H1 (cell line): ENCODE measurements at regions not wholly inside any gene's neighbourhood (a gene's known extent, or its start where the extent isn't known, plus 50 kb on each side); places are given as distances from the start of the nearest gene placed in this dataset.

ENCODE experiments used
- CTCF ChIA-PET: fragments of 300-600 bp; sonication (Branson Sonifier 250); formaldehyde crosslinking; loops from one replicate; lab custom pipeline; 2021; ENCODE audit not compliant: partially characterized antibody; lab: Charles Lee
- POLR2A ChIA-PET: fragments of 300-600 bp; sonication (Branson Sonifier 250); formaldehyde crosslinking; loops from one replicate; lab custom pipeline; 2021; ENCODE audit warnings: inconsistent platforms; ENCODE audit not compliant: partially characterized antibody; lab: Charles Lee
- DNase-seq, 2 experiments: peaks; one replicate each; pipeline versions ENCODE4 v3.0.0 to v3.0.0-alpha.2; 2010 to 2022; ENCODE audit warnings: low spot score in 2 of 2, low read depth in 1 of 2, mixed read lengths in 1 of 2
- FAIRE-seq: peaks from 2 replicates; lab custom pipeline; 2011; peaks lifted over from hg19 to GRCh38; lab: Jason Lieb, UNC
- H2AFZ ChIP-seq: 2 replicates; pipeline ENCODE4 v1.8.1; 2012; ENCODE audit warnings: low read length, inconsistent platforms
- H2AK5ac ChIP-seq: 2 replicates; pipeline ENCODE4 v1.6.1; 2013; ENCODE audit warnings: low read depth, low read length
- H2BK120ac ChIP-seq: replicated peaks from 2 replicates; pipeline ENCODE3; 2013; ENCODE audit warnings: low read depth, low read length, inconsistent platforms
- H2BK12ac ChIP-seq: 2 replicates; pipeline ENCODE4 v1.6.1; 2013; ENCODE audit warnings: low read depth, low read length
- H2BK15ac ChIP-seq: 2 replicates; pipeline ENCODE4 v1.6.1; 2013; ENCODE audit warnings: low read length
- H2BK20ac ChIP-seq: 2 replicates; pipeline ENCODE4 v1.6.1; 2013; ENCODE audit warnings: low read length
- H2BK5ac ChIP-seq: 2 replicates; pipeline ENCODE4 v1.6.1; 2013; ENCODE audit warnings: low read depth, low read length
- H3K14ac ChIP-seq: 2 replicates; pipeline ENCODE4 v1.6.1; 2013; ENCODE audit warnings: inconsistent platforms; ENCODE audit not compliant: insufficient read length
- H3K18ac ChIP-seq: 2 replicates; pipeline ENCODE4 v1.6.1; 2013; ENCODE audit warnings: low read length; ENCODE audit errors: extremely low read depth
- H3K23ac ChIP-seq: 2 replicates; pipeline ENCODE4 v1.6.1; 2013; ENCODE audit warnings: inconsistent platforms; ENCODE audit not compliant: insufficient read length
- H3K23me2 ChIP-seq: 2 replicates; pipeline ENCODE4 v1.6.1; 2013; ENCODE audit warnings: low read depth, low read length
- H3K27ac ChIP-seq: 2 replicates; pipeline ENCODE4 v1.6.1; 2011; ENCODE audit warnings: low read depth, low read length, inconsistent platforms
- H3K27me3 ChIP-seq, 4 experiments: replicated peaks in 1 of 4; 1 replicate in 1 of 4; 2 replicates in 3 of 4; pipeline versions ENCODE4 v1.6.1 to v1.8.1; 2011 to 2013; ENCODE audit warnings: low read length in 3 of 4, mild to moderate bottlenecking in 3 of 4, inconsistent platforms in 2 of 4, mixed read lengths in 2 of 4, moderate library complexity in 1 of 4; ENCODE audit not compliant: control insufficient read depth in 3 of 4, insufficient read depth in 3 of 4; ENCODE audit errors: extremely low read depth in 1 of 4
- H3K36me3 ChIP-seq, 4 experiments: 2 replicates each; pipeline versions ENCODE4 v1.6.1 to v1.8.1; 2011 to 2013; ENCODE audit warnings: mild to moderate bottlenecking in 4 of 4, low read length in 3 of 4, moderate library complexity in 2 of 4, control low read depth in 1 of 4, inconsistent platforms in 1 of 4; ENCODE audit not compliant: insufficient read depth in 4 of 4, control insufficient read depth in 2 of 4
- H3K4ac ChIP-seq: replicated peaks from 2 replicates; pipeline ENCODE3; 2013; ENCODE audit warnings: low read length, low read depth, mixed read lengths, inconsistent platforms; ENCODE audit not compliant: insufficient read length
- H3K4me1 ChIP-seq, 4 experiments: replicated peaks in 1 of 4; 1 replicate in 1 of 4; 2 replicates in 3 of 4; pipeline versions ENCODE4 v1.6.1 to v1.8.1; 2011 to 2013; ENCODE audit warnings: low read length in 3 of 4, inconsistent platforms in 2 of 4, mixed read lengths in 1 of 4; ENCODE audit not compliant: insufficient read depth in 4 of 4, control insufficient read depth in 3 of 4
- H3K4me2 ChIP-seq, 2 experiments: 2 replicates each; pipeline versions ENCODE4 v1.6.1 to v1.8.1; 2011 to 2013; ENCODE audit warnings: low read depth in 2 of 2, low read length in 2 of 2, control low read depth in 1 of 2, inconsistent platforms in 1 of 2, mild to moderate bottlenecking in 1 of 2; ENCODE audit not compliant: insufficient read depth in 1 of 2
- H3K4me3 ChIP-seq, 4 experiments: fragments of 200-600, 300-600 bp in 1 of 4; sonication (generic), shearing (Covaris generic), sonication (Bioruptor Twin) in 1 of 4; 2 replicates each; pipeline versions ENCODE4 v1.5.1 to v1.8.1; 2011 to 2016; ENCODE audit warnings: low read length in 4 of 4, low read depth in 3 of 4, control low read depth in 2 of 4, inconsistent platforms in 2 of 4, mild to moderate bottlenecking in 2 of 4, mixed read lengths in 1 of 4, moderate library complexity in 1 of 4; ENCODE audit not compliant: insufficient read depth in 2 of 4; ENCODE audit errors: extremely low read depth in 1 of 4
- H3K56ac ChIP-seq: replicated peaks from 2 replicates; pipeline ENCODE3; 2013; ENCODE audit warnings: low read depth, mild to moderate bottlenecking, mixed read lengths, low read length, inconsistent platforms; ENCODE audit not compliant: insufficient read length
- H3K79me1 ChIP-seq: 2 replicates; pipeline ENCODE4 v1.6.1; 2013; ENCODE audit warnings: low read depth, low read length, control low read depth
- H3K79me2 ChIP-seq, 2 experiments: 2 replicates each; pipeline versions ENCODE4 v1.6.1 to v1.8.1; 2012 to 2013; ENCODE audit warnings: low read length in 2 of 2, mild to moderate bottlenecking in 2 of 2, inconsistent platforms in 1 of 2; ENCODE audit not compliant: insufficient read depth in 2 of 2, control insufficient read depth in 1 of 2
- H3K9ac ChIP-seq, 4 experiments: replicated peaks in 1 of 4; 1 replicate in 1 of 4; 2 replicates in 3 of 4; pipeline versions ENCODE4 v1.6.1 to v1.8.1; 2011 to 2013; ENCODE audit warnings: low read depth in 3 of 4, low read length in 3 of 4, control low read depth in 2 of 4, mild to moderate bottlenecking in 2 of 4, moderate library complexity in 2 of 4, inconsistent platforms in 1 of 4; ENCODE audit errors: extremely low read depth in 1 of 4
- H3K9me3 ChIP-seq, 2 experiments: 2 replicates each; pipeline versions ENCODE4 v1.6.1 to v1.8.1; 2012 to 2013; ENCODE audit warnings: mild to moderate bottlenecking in 2 of 2, moderate library complexity in 2 of 2, control low read depth in 1 of 2, inconsistent platforms in 1 of 2, low read depth in 1 of 2, low read length in 1 of 2, mixed read lengths in 1 of 2; ENCODE audit not compliant: insufficient read depth in 2 of 2
- H4K20me1 ChIP-seq, 2 experiments: replicated peaks in 1 of 2; 2 replicates each; pipeline versions ENCODE3 to v1.8.1; 2011 to 2013; ENCODE audit warnings: inconsistent platforms in 2 of 2, low read length in 2 of 2, mild to moderate bottlenecking in 1 of 2; ENCODE audit not compliant: insufficient read depth in 2 of 2, control insufficient read depth in 1 of 2
- H4K5ac ChIP-seq: 2 replicates; pipeline ENCODE4 v1.6.1; 2013; ENCODE audit warnings: low read length, low read depth, mixed read lengths, inconsistent platforms; ENCODE audit not compliant: insufficient read length
- H4K8ac ChIP-seq: 2 replicates; pipeline ENCODE4 v1.8.0; 2013; ENCODE audit warnings: mild to moderate bottlenecking, moderate library complexity, low read length, inconsistent platforms; ENCODE audit not compliant: insufficient read depth; ENCODE audit errors: extremely low read depth
- H4K91ac ChIP-seq: replicated peaks from 2 replicates; pipeline ENCODE3; 2013; ENCODE audit warnings: low read length, mixed read lengths, inconsistent platforms; ENCODE audit not compliant: insufficient read length
- ASH2L ChIP-seq: fragments of 200-600, 300-600 bp; sonication (generic); IDR thresholded peaks from one replicate; pipeline ENCODE4 v1.7.1; 2017; ENCODE audit warnings: low read length
- HDAC6 ChIP-seq: IDR thresholded peaks from one replicate; pipeline ENCODE4 v1.7.1; 2012; ENCODE audit warnings: low read depth, mild to moderate bottlenecking, inconsistent platforms, low read length, moderate library complexity
- JUN ChIP-seq: IDR thresholded peaks from 2 replicates; pipeline ENCODE4 v1.6.1; 2011; ENCODE audit warnings: low read depth, mild to moderate bottlenecking, improper control_type of control experiment, low read length
- NANOG ChIP-seq: IDR thresholded peaks from 2 replicates; pipeline ENCODE4 v1.6.1; 2011; ENCODE audit warnings: low read length, low read depth, mild to moderate bottlenecking, inconsistent platforms; ENCODE audit not compliant: insufficient read depth, poor library complexity, severe bottlenecking
- RAD21 ChIP-seq, 2 experiments: IDR thresholded peaks in 1 of 2; conservative IDR thresholded peaks in 1 of 2; 2 replicates each; pipeline ENCODE4 v1.6.1; 2011; ENCODE audit warnings: low read depth in 2 of 2, low read length in 2 of 2, improper control_type of control experiment in 1 of 2, inconsistent platforms in 1 of 2, mild to moderate bottlenecking in 1 of 2, moderate library complexity in 1 of 2
- SAP30 ChIP-seq: fragments of 300-600 bp; sonication (generic); IDR thresholded peaks from 2 replicates; pipeline ENCODE4 v1.7.1; 2012; ENCODE audit warnings: low read length, moderate library complexity, mild to moderate bottlenecking, inconsistent platforms; ENCODE audit not compliant: insufficient read depth, insufficient replicate concordance
- SRF ChIP-seq: IDR thresholded peaks from 2 replicates; pipeline ENCODE4 v1.6.1; 2011; ENCODE audit warnings: mild to moderate bottlenecking, low read depth, low read length, moderate library complexity
- SUZ12 ChIP-seq: fragments of 200-600 bp; sonication (generic); IDR thresholded peaks from 2 replicates; pipeline ENCODE4 v1.6.1; 2012; ENCODE audit warnings: mild to moderate bottlenecking, inconsistent platforms, low read length, moderate library complexity, mixed read lengths
- TBP ChIP-seq: IDR thresholded peaks from 2 replicates; pipeline ENCODE4 v1.6.1; 2011; ENCODE audit warnings: low read depth, low read length, improper control_type of control experiment
- WGBS, 2 experiments: shearing (Covaris generic) in 1 of 2; methylation state at CpG; one replicate each; pipeline versions ENCODE4 v1.1.6 to v1.1.7; 2013 to 2015; ENCODE audit warnings: low lambda C conversion rate in 2 of 2, mixed read lengths in 2 of 2, inconsistent platforms in 1 of 2, low coverage in 1 of 2, missing lambda C conversion rate in 1 of 2; ENCODE audit not compliant: insufficient replicate concordance in 2 of 2, insufficient coverage in 1 of 2, insufficient read length in 1 of 2; ENCODE audit errors: extremely low coverage in 1 of 2, missing lambda C conversion rate in 1 of 2; 5-methylcytosine and 5-hydroxymethylcytosine counted together
- TF ChIP-seq, protein P1 (sequence below): IDR thresholded peaks from 2 replicates; pipeline ENCODE4 v1.6.1; 2011; ENCODE audit warnings: low read depth, mild to moderate bottlenecking, low read length; ENCODE audit not compliant: insufficient read depth
- TF ChIP-seq, protein P2 (sequence below): IDR thresholded peaks from 2 replicates; pipeline ENCODE4 v1.6.1; 2012; ENCODE audit warnings: inconsistent platforms

DNA sequence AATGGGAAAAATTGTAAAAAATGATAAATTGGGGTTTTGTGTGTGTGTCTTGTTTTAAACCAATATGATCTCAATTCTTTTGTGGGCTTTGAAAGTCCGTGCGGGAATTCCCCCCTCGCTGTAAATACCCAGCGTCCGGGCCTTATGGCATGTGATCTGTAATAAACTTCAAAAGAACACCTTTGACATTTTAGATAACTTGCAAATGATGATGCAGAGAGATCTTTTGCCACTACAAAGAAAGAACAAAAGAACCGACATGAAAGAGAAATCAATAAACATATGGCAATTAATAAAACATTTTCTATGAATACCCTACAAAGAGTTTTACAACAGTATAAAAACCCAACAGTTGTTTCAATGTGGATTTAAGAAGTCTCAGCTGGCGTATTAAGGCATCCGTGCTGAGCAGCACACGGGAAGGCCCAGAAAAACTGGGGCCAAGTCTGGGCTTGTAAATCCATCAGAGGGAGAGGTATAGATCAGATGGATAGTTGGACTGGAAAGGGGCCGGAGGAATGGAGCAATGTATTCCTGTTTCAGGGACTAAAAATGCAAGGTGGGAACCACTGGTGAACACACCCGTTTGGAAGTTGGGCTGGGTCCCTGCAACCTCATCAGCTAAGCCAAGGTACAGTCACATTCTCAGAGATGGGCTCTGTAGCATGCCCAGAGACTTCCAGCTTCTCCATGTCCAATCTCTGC lies 115.2 kb downstream of the IRX5 start:
- POLR2A ChIA-PET: no interaction called here
- Histone ChIP-seq H3K23me2 (no peaks in the 10 kb centered on the region; the same call in 1 of the 2 replicates), H3K9ac (no peak overlapping the region), H2BK20ac (no peak overlapping the region), H4K20me1 (no peaks in the 10 kb centered on the region), H3K27ac (no peak overlapping the region), H3K4me2 (no peak overlapping the region), H3K79me2 (no peaks in the 10 kb centered on the region), H2BK120ac (no peak overlapping the region), H3K4me1 (no peaks in the 10 kb centered on the region), H3K56ac (no peak overlapping the region), H2AFZ (no peak overlapping the region), H3K23ac (no peak overlapping the region), H3K27me3 (0 out of 7 replicates have a peak, but pooled peaks cover 0 to 2% (median 0%) of the 10 kb centered on the region in 4 experiments), H2BK5ac (no peak overlapping the region), H3K36me3 (no peaks in the 10 kb centered on the region), H2BK15ac (no peak overlapping the region), H4K5ac (no peak overlapping the region), H3K9me3 (no peaks in the 10 kb centered on the region), H3K4me3 (no peak overlapping the region), H3K79me1 (no peaks in the 10 kb centered on the region), H4K91ac (no peak overlapping the region), H2BK12ac (no peak overlapping the region), H2AK5ac (no peak overlapping the region), H4K8ac (no peak overlapping the region), H3K4ac (no peak overlapping the region), H3K14ac (no peak overlapping the region), H3K18ac (no peak overlapping the region)
- FAIRE-seq (no peak), DNase-seq (no peak)
- 76% methylated on average over 11 of the region's 11 CpGs; no CpG with 5 or more reads in 1 of the 2 experiments for WGBS, 2 experiments
- CTCF ChIA-PET: interaction anchor here (0.7 to 14.3 kb wide), 5 partner anchors 9 to 747 kb away, joined by 3 to 145 read pairs (median 4); no protein-coding TSS in a partner anchor
- TF ChIP-seq, protein P1, sequence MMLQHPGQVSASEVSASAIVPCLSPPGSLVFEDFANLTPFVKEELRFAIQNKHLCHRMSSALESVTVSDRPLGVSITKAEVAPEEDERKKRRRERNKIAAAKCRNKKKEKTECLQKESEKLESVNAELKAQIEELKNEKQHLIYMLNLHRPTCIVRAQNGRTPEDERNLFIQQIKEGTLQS: no peak
- no peak for TF ChIP-seq SUZ12
- TF ChIP-seq JUN: no peak
- TF ChIP-seq, protein P2, sequence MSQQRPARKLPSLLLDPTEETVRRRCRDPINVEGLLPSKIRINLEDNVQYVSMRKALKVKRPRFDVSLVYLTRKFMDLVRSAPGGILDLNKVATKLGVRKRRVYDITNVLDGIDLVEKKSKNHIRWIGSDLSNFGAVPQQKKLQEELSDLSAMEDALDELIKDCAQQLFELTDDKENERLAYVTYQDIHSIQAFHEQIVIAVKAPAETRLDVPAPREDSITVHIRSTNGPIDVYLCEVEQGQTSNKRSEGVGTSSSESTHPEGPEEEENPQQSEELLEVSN: no peak
- TF ChIP-seq NANOG: no peak
- TF ChIP-seq HDAC6: no peak
- no peak for TF ChIP-seq RAD21 (IDR thresholded peaks at IDR 0.05 in 1 of 2, conservative IDR thresholded peaks at IDR 0.05 in 1 of 2; ENCODE audit: low read depth in 2 of 2, low read length in 2 of 2)
- no peak for TF ChIP-seq SAP30
- no peak for TF ChIP-seq SRF
- no peak for TF ChIP-seq ASH2L
- no peak for TF ChIP-seq TBP
